Esophagus muscularis mucosa (tissue), 4 donors: ENCODE measurements at regions not wholly inside any gene's neighbourhood (a gene's known extent, or its start where the extent isn't known, plus 50 kb on each side); places are given as distances from the start of the nearest gene placed in this dataset.
A peak's percentile ranks its signal among the peaks of the same experiment; 100 is the strongest.

Experiments used
- DNase-seq: peaks from one replicate; pipeline ENCODE4 v3.0.0-alpha.2; 2017; ENCODE audit errors: extremely low spot score
- H3K27ac ChIP-seq, 4 donors: fragments of 200-600 bp; sonication (generic); replicated peaks in 1 of 4; 1 replicate in 3 of 4; 2 replicates in 1 of 4; pipeline ENCODE4 v1.5.1; 2016 to 2019; ENCODE audit warnings: mild to moderate bottlenecking in 1 of 4
- H3K27me3 ChIP-seq, 4 donors: fragments of 200-600 bp; sonication (generic); one replicate each; pipeline versions ENCODE4 v1.5.1 to v1.6.0; 2016 to 2019
- H3K36me3 ChIP-seq, 4 donors: fragments of 200-600 bp; sonication (generic); one replicate each; pipeline ENCODE4 v1.5.1; 2016 to 2019
- H3K4me1 ChIP-seq, 4 donors: fragments of 200-600 bp; sonication (generic); one replicate each; pipeline ENCODE4 v1.5.1; 2016 to 2019
- H3K4me3 ChIP-seq, 4 donors: fragments of 200-600 bp; sonication (generic); 1 replicate in 2 of 4; 2 replicates in 2 of 4; pipeline ENCODE4 v1.5.1; 2016 to 2019; ENCODE audit warnings: mild to moderate bottlenecking in 4 of 4, moderate library complexity in 1 of 4
- H3K9me3 ChIP-seq, 4 donors: fragments of 200-600 bp; sonication (generic); 1 replicate in 3 of 4; 2 replicates in 1 of 4; pipeline ENCODE4 v1.5.1; 2016 to 2019
- EP300 ChIP-seq: sonication (generic); formaldehyde crosslinking; IDR thresholded peaks from one replicate; pipeline ENCODE4 v1.6.1; 2017; ENCODE audit warnings: antibody characterized with exemption
- POLR2A ChIP-seq: fragments of 450-650 bp; IDR thresholded peaks from one replicate; pipeline ENCODE4 v1.6.1; 2017; ENCODE audit warnings: antibody characterized with exemption, moderate library complexity, mild to moderate bottlenecking, low read depth
- POLR2AphosphoS5 ChIP-seq, 2 donors: sonication (generic); formaldehyde crosslinking; IDR thresholded peaks; one replicate each; pipeline ENCODE4 v1.6.1; 2017; ENCODE audit warnings: antibody characterized with exemption in 2 of 2
- WGBS: methylation state at CpG from one replicate; pipeline ENCODE4 v1.1.5; 2018; 5-methylcytosine and 5-hydroxymethylcytosine counted together
- intact Hi-C: fragments of 100-400 bp; cut with DNase I; formaldehyde crosslinking; loops from one replicate; pipeline ENCODE4 v1.15.1; 2023
- TF ChIP-seq, protein P1 (sequence below), 3 experiments: fragments of 200-600 bp in 2 of 3; fragments of 450-650 bp in 1 of 3; sonication (generic) in 2 of 3; IDR thresholded peaks; one replicate each; pipeline ENCODE4 v1.5.1; 2017 to 2019; ENCODE audit warnings: antibody characterized with exemption in 3 of 3, mild to moderate bottlenecking in 2 of 3, moderate library complexity in 1 of 3

DNA sequence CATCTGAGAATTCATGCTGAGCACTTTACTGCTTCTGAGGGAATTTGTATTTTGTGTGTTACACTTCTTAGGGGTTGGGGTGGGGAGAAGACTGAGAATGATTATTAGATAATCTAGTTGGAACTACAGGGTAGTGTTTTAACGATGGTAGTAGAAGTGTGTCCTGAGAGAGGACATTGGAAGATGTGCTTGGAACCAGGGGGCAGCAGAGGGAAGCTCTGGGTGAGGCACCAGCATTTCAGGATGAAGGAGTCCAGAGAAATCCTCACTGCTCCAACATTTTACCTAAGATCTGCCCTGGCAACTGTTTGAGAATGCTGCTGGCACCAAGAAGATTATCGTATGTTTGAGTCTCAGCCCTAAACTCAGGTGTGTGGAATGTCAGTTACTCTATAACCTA lies 145.5 kb downstream of the SQOR start:
- Histone ChIP-seq H3K36me3 (no peaks in the 10 kb centered on the region), H3K27me3 (peaks cover 0 to 8% (median 0%) of the 10 kb centered on the region in 4 donors), H3K9me3 (no peaks in the 10 kb centered on the region), H3K27ac (no peak overlapping the region), H3K4me1 (no peaks in the 10 kb centered on the region), H3K4me3 (no peak overlapping the region)
- no peak for TF ChIP-seq POLR2A
- no peak for TF ChIP-seq EP300
- TF ChIP-seq POLR2AphosphoS5 (IDR thresholded peaks at IDR 0.05): no peak
- TF ChIP-seq, protein P1, sequence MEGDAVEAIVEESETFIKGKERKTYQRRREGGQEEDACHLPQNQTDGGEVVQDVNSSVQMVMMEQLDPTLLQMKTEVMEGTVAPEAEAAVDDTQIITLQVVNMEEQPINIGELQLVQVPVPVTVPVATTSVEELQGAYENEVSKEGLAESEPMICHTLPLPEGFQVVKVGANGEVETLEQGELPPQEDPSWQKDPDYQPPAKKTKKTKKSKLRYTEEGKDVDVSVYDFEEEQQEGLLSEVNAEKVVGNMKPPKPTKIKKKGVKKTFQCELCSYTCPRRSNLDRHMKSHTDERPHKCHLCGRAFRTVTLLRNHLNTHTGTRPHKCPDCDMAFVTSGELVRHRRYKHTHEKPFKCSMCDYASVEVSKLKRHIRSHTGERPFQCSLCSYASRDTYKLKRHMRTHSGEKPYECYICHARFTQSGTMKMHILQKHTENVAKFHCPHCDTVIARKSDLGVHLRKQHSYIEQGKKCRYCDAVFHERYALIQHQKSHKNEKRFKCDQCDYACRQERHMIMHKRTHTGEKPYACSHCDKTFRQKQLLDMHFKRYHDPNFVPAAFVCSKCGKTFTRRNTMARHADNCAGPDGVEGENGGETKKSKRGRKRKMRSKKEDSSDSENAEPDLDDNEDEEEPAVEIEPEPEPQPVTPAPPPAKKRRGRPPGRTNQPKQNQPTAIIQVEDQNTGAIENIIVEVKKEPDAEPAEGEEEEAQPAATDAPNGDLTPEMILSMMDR (IDR thresholded peaks at IDR 0.05): no peak
- intact Hi-C loops: no loop called here
- 86% methylated on average over 2 of the region's 2 CpGs for WGBS
- no peak for DNase-seq

DNA sequence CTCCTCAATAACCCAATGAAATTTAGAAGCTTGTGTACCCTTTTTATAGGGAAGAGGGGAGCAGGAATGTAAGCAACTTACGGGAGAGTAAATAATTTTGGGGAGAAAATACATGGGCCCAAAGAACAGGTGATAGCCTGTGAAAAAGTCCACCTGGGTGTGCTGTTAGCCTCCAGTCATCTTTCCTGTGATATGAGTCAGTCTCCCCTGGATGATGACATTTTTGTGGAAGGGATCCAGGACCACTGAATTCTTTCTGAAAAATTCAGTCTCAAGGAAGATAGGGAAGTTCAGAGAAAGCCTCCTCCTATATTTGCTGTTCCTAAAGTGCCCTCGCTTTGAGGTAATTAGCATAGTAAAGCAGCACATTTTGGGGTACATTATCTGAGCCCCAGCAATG lies 149.8 kb downstream of the SQOR start:
- Histone ChIP-seq H3K4me3 (no peak overlapping the region), H3K36me3 (no peaks in the 10 kb centered on the region), H3K27ac (no peak overlapping the region), H3K4me1 (no peaks in the 10 kb centered on the region), H3K27me3 (peaks cover 0 to 8% (median 0%) of the 10 kb centered on the region in 4 donors), H3K9me3 (no peaks in the 10 kb centered on the region)
- TF ChIP-seq EP300: no peak
- TF ChIP-seq POLR2A: no peak
- no peak for TF ChIP-seq POLR2AphosphoS5 (IDR thresholded peaks at IDR 0.05)
- TF ChIP-seq, protein P1 (IDR thresholded peaks at IDR 0.05): no peak
- DNase-seq: no peak
- 91% methylated on average over 2 of the region's 2 CpGs for WGBS
- intact Hi-C loops: no loop called here

DNA sequence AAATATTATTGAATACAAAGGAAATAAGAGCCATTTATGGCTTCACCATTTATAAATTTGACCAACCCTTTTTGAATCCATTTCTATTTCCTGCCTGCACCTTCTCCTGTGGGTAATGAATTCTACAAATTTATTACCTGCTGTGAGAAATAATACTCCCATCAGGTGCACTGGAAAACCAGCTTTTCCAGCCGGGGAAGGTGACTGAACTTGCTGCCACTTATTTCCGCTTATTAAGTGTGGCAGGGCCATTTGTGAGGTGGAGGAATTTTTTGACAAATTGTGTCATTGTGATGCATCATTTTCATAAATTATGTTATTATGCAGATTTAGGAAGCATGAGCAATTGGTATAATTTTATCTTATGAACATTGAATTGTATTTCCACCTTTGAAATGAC lies 151.1 kb downstream of the SQOR start:
- Histone ChIP-seq H3K27ac (no peak overlapping the region), H3K27me3 (peaks cover 0 to 8% (median 0%) of the 10 kb centered on the region in 4 donors), H3K9me3 (no peaks in the 10 kb centered on the region), H3K4me1 (no peaks in the 10 kb centered on the region), H3K4me3 (no peak overlapping the region), H3K36me3 (no peaks in the 10 kb centered on the region)
- 98% methylated on average over 2 of the region's 2 CpGs for whole genome bisulfite sequencing
- DNase-seq: no peak
- intact Hi-C loops: no loop called here
- no peak for TF ChIP-seq EP300
- TF ChIP-seq POLR2AphosphoS5 (IDR thresholded peaks at IDR 0.05): no peak
- TF ChIP-seq, protein P1 (IDR thresholded peaks at IDR 0.05): no peak
- TF ChIP-seq POLR2A: no peak

DNA sequence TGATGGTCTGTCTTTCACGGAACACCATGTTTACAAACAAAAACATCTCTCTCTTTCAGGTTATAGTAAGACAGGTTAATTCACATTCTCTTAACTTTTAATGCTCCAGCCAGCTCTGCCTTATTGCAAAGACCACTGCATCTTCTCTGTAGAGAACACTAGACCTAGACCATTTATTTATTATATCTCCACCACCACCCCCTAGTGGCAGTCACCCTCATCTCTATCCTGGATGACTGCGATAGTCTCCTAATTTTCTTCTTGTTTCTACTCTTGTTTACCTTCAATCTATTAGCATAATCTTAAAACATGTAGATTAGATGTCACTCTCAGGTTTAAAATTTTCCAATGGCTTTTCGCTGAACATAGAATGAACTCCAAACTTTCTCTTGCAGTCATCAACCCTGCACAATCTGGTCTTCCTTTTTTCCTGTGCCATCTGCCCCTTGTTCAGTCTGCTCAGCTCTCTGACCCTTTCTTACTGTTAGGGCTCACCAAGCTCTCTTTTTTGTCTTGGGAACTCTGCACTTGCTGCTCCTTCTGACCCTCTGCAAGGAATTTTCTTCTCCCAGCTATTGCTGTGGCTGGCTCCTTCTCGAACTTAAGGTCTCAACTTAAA lies 155.6 kb downstream of the SQOR start:
- Histone ChIP-seq H3K4me3 (no peak overlapping the region), H3K36me3 (no peaks in the 10 kb centered on the region), H3K4me1 (no peaks in the 10 kb centered on the region), H3K27me3 (peaks cover 0 to 4% (median 0%) of the 10 kb centered on the region in 4 donors), H3K9me3 (no peaks in the 10 kb centered on the region), H3K27ac (no peak overlapping the region)
- 54% methylated on average over 4 of the region's 4 CpGs for WGBS
- no peak for TF ChIP-seq POLR2AphosphoS5 (IDR thresholded peaks at IDR 0.05)
- TF ChIP-seq, protein P1 (IDR thresholded peaks at IDR 0.05): peak in 2 of 3 experiments; percentile 26 to 43
- intact Hi-C loops: no loop called here
- DNase-seq: no peak

DNA sequence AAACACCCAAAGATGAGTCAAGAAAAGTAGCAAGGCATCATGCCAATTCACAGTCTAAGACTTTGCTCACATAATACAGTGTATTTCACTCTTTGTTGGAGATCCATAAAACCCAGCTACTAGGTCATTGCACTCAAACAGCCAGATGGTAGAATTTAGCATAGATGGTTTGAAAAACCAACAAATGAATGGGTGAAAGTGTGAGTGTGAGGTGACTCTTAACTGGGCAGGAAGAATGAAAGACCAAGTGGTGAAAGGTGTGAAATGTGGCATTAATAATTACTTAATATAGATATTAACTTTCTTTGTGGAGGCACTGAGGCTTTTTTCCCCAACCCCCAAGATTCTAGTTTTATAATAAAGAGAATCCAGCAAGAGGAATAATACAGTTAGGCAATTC lies 159.5 kb downstream of the SQOR start:
- DNase-seq: no peak
- Histone ChIP-seq H3K9me3 (no peaks in the 10 kb centered on the region), H3K4me3 (no peak overlapping the region), H3K36me3 (no peaks in the 10 kb centered on the region), H3K4me1 (no peaks in the 10 kb centered on the region), H3K27me3 (peaks cover 0 to 4% (median 0%) of the 10 kb centered on the region in 4 donors), H3K27ac (no peak overlapping the region)
- TF ChIP-seq, protein P1 (IDR thresholded peaks at IDR 0.05): no peak
- TF ChIP-seq POLR2AphosphoS5 (IDR thresholded peaks at IDR 0.05) (no peak), EP300 (no peak), POLR2A (no peak)
- intact Hi-C loops: no loop called here
